HEK293 (cell line): ENCODE measurements at regions not wholly inside any gene's neighbourhood (a gene's known extent, or its start where the extent isn't known, plus 50 kb on each side); places are given as distances from the start of the nearest gene placed in this dataset.

ENCODE experiments used
- CTCF ChIA-PET: fragments of 350-600 bp; formaldehyde crosslinking; extraction: SDS; loops from one replicate; lab custom pipeline; 2021; ENCODE audit warnings: antibody characterized with exemption; lab: Yijun Ruan, JAX
- POLR2A ChIA-PET: fragments of 300-600 bp; formaldehyde crosslinking; extraction: SDS; loops from one replicate; lab custom pipeline; 2020; ENCODE audit warnings: antibody characterized with exemption, inconsistent platforms; lab: Yijun Ruan, JAX
- H3K27ac ChIP-seq: fragments of 200-500 bp; sonication (Bioruptor generic); 2 replicates; pipeline ENCODE4 v1.5.1; 2014; ENCODE audit warnings: low read depth, low read length, control low read depth, inconsistent platforms; ENCODE audit errors: extremely low read depth
- H3K36me3 ChIP-seq, 2 experiments: fragments of 200-500 bp in 1 of 2; sonication (Bioruptor generic) in 1 of 2; 1 replicate in 1 of 2; 2 replicates in 1 of 2; pipeline ENCODE4 v1.5.1; 2014 to 2017; ENCODE audit warnings: inconsistent platforms in 2 of 2, low read length in 2 of 2; ENCODE audit not compliant: control insufficient read depth in 2 of 2, insufficient read depth in 1 of 2
- H3K4me1 ChIP-seq: fragments of 200-500 bp; sonication (Bioruptor generic); 2 replicates; pipeline ENCODE4 v1.5.1; 2014; ENCODE audit warnings: mild to moderate bottlenecking, low read length, inconsistent platforms; ENCODE audit not compliant: control insufficient read depth, insufficient read depth
- H3K4me3 ChIP-seq: 2 replicates; pipeline ENCODE4 v1.5.1; 2011; ENCODE audit warnings: low read depth, mild to moderate bottlenecking, control low read depth, low read length, moderate library complexity
- H3K9me3 ChIP-seq: fragments of 200-500 bp; sonication (Bioruptor generic); 2 replicates; pipeline ENCODE4 v1.5.1; 2014; ENCODE audit warnings: low read depth, low read length, inconsistent platforms; ENCODE audit not compliant: control insufficient read depth, insufficient read depth
- HOXC10 ChIP-seq: sonication (generic); formaldehyde crosslinking; IDR thresholded peaks from 2 replicates; pipeline ENCODE4 v1.8.1; 2023; ENCODE audit warnings: mild to moderate bottlenecking, missing genetic modification reagents
- KLF8 ChIP-seq: fragments of 450-650 bp; formaldehyde crosslinking; IDR thresholded peaks from 2 replicates; pipeline ENCODE4 v1.5.1; 2016; ENCODE audit warnings: missing biosample characterization, missing genetic modification characterization
- MYNN ChIP-seq: fragments of 450-650 bp; formaldehyde crosslinking; IDR thresholded peaks from 2 replicates; pipeline ENCODE4 v1.5.1; 2016; ENCODE audit warnings: missing biosample characterization, missing genetic modification characterization, borderline replicate concordance
- ZBTB44 ChIP-seq: fragments of 450-650 bp; IDR thresholded peaks from 2 replicates; pipeline ENCODE4 v1.5.1; 2018; ENCODE audit warnings: missing biosample characterization, mild to moderate bottlenecking, missing genetic modification characterization
- ZNF155 ChIP-seq: fragments of 450-650 bp; formaldehyde crosslinking; IDR thresholded peaks from 2 replicates; pipeline ENCODE4 v1.5.1; 2016; ENCODE audit warnings: missing biosample characterization, missing genetic modification characterization
- ZNF202 ChIP-seq: fragments of 450-650 bp; formaldehyde crosslinking; IDR thresholded peaks from 2 replicates; pipeline ENCODE4 v1.5.1; 2016; ENCODE audit warnings: missing biosample characterization, missing genetic modification characterization, borderline replicate concordance
- ZNF24 ChIP-seq: fragments of 450-650 bp; formaldehyde crosslinking; IDR thresholded peaks from 2 replicates; pipeline ENCODE4 v1.5.1; 2016; ENCODE audit warnings: missing biosample characterization, missing genetic modification characterization
- ZNF266 ChIP-seq: fragments of 450-650 bp; formaldehyde crosslinking; IDR thresholded peaks from 2 replicates; pipeline ENCODE4 v1.5.1; 2016; ENCODE audit warnings: missing biosample characterization, missing genetic modification characterization, low read depth
- ZNF426 ChIP-seq: fragments of 450-650 bp; formaldehyde crosslinking; IDR thresholded peaks from 2 replicates; pipeline ENCODE4 v1.5.1; 2017; ENCODE audit warnings: missing biosample characterization, missing genetic modification characterization, mild to moderate bottlenecking, inconsistent platforms, moderate library complexity
- ZNF549 ChIP-seq: fragments of 450-650 bp; IDR thresholded peaks from 2 replicates; pipeline ENCODE4 v1.5.1; 2018; ENCODE audit warnings: missing biosample characterization, missing genetic modification characterization, mild to moderate bottlenecking, inconsistent platforms, moderate library complexity
- ZNF571 ChIP-seq: fragments of 450-650 bp; formaldehyde crosslinking; IDR thresholded peaks from 2 replicates; pipeline ENCODE4 v1.5.0; 2017; ENCODE audit warnings: missing biosample characterization, missing genetic modification characterization
- ZNF580 ChIP-seq: fragments of 450-650 bp; formaldehyde crosslinking; IDR thresholded peaks from 2 replicates; pipeline ENCODE4 v1.5.1; 2016; ENCODE audit warnings: missing biosample characterization, missing genetic modification characterization
- ZNF670 ChIP-seq: fragments of 450-650 bp; formaldehyde crosslinking; IDR thresholded peaks from 2 replicates; pipeline ENCODE4 v1.5.1; 2016; ENCODE audit warnings: missing biosample characterization, missing genetic modification characterization, low read depth
- ZNF76 ChIP-seq: fragments of 450-650 bp; formaldehyde crosslinking; IDR thresholded peaks from 2 replicates; pipeline ENCODE4; 2016; ENCODE audit warnings: low read depth, missing biosample characterization, missing genetic modification characterization, borderline replicate concordance
- ZNF791 ChIP-seq: fragments of 450-650 bp; formaldehyde crosslinking; IDR thresholded peaks from 2 replicates; pipeline ENCODE4 v1.5.1; 2016; ENCODE audit warnings: missing biosample characterization, missing genetic modification characterization
- ZXDB ChIP-seq: fragments of 450-650 bp; formaldehyde crosslinking; IDR thresholded peaks from 2 replicates; pipeline ENCODE4 v1.5.1; 2016; ENCODE audit warnings: missing biosample characterization, missing genetic modification characterization
- TF ChIP-seq, protein P1 (sequence below): fragments of 450-650 bp; formaldehyde crosslinking; IDR thresholded peaks from 2 replicates; pipeline ENCODE4 v1.5.1; 2016; ENCODE audit warnings: missing biosample characterization, missing genetic modification characterization, low read depth

DNA sequence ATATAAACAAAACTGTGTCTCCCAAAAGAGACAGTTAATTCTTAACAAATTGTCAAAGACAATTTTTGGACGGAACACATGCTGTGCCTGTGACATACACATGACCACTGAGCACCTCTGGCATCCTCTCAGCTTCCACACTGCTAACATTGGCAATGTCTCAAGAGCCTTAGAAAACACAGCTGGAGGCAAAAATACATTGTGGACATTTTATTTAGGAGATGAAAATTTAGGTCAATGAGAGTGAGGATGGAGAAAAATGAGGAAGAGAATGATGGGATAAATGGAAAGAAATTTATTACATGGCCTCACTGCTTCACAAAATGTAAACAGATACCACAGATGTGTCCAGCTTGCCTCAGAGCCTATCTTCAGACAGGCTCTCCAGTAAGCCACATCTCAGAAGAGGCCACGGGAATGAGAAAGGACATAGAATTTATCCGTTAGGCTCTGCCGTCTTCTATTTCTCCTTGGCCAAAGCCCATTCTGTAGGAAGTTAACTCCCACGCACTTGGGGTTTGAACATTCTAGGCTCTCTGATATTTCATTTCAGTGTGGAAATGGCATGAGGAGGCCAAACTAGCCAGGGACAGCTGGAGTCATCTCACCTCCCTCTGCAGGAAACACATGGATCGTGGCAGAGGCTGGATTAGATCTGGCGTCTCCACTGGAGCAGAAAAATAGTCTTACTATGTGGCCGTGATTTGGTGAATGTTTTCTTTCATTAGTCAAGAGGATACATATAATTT, 519.4 kb upstream of the DSEL start:
- H3K27ac ChIP-seq = no peak overlapping the region
- H3K4me1 ChIP-seq = no peaks in the 10 kb centered on the region
- no peak overlapping the region for H3K4me3 ChIP-seq
- POLR2A ChIA-PET = no interaction called here
- CTCF ChIA-PET = interaction anchor here (0.7 kb wide), 1 partner anchor 443 kb away, joined by 3 read pairs; no protein-coding TSS in a partner anchor
- no peaks in the 10 kb centered on the region for H3K9me3 ChIP-seq
- TF ChIP-seq ZNF426 = no peak
- H3K36me3 ChIP-seq = no peaks in the 10 kb centered on the region

- Histone ChIP-seq H3K27ac (no peak overlapping the region), H3K4me1 (no peaks in the 10 kb centered on the region), H3K4me3 (no peak overlapping the region), H3K9me3 (no peaks in the 10 kb centered on the region), H3K36me3 (no peaks in the 10 kb centered on the region)
- CTCF ChIA-PET = no interaction called here
- no peak for TF ChIP-seq ZXDB (tag by site-specific recombination)
- TF ChIP-seq ZNF155 (tag by site-specific recombination) = no peak
- no peak for TF ChIP-seq ZNF791 (tag by site-specific recombination)
- no peak for TF ChIP-seq ZNF202 (tag by site-specific recombination)
- no peak for TF ChIP-seq ZNF76 (tag by site-specific recombination)
- POLR2A ChIA-PET = no interaction called here
Measured at GRCh38 chr18:68034296-68034695, 517.8 kb upstream of the DSEL start.

GRCh38 chr18:68033466-68033865, 516.9 kb upstream of the DSEL start:
- TF ChIP-seq ZNF580 (tag by site-specific recombination) = no peak
- TF ChIP-seq ZNF549 = no peak
- TF ChIP-seq, protein P1, sequence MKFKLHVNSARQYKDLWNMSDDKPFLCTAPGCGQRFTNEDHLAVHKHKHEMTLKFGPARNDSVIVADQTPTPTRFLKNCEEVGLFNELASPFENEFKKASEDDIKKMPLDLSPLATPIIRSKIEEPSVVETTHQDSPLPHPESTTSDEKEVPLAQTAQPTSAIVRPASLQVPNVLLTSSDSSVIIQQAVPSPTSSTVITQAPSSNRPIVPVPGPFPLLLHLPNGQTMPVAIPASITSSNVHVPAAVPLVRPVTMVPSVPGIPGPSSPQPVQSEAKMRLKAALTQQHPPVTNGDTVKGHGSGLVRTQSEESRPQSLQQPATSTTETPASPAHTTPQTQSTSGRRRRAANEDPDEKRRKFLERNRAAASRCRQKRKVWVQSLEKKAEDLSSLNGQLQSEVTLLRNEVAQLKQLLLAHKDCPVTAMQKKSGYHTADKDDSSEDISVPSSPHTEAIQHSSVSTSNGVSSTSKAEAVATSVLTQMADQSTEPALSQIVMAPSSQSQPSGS (tag by site-specific recombination) = no peak
- no peak for TF ChIP-seq ZNF670 (tag by site-specific recombination)
- no peak for TF ChIP-seq ZNF24 (tag by site-specific recombination)
- no peak for TF ChIP-seq ZNF266
- TF ChIP-seq ZNF571 (tag by site-specific recombination) = no peak
- no peak for TF ChIP-seq MYNN (tag by site-specific recombination)
- no peak for TF ChIP-seq KLF8 (tag by site-specific recombination)
- no peak for TF ChIP-seq HOXC10 (CRISPR knock-in tag)
- TF ChIP-seq ZBTB44 (tag by site-specific recombination) = no peak
- no peak for TF ChIP-seq ZNF155 (tag by site-specific recombination)
- ChIA-PET POLR2A (no interaction called here), CTCF (interaction anchor here (0.6 kb wide), 1 partner anchor 253 kb away, joined by 6 read pairs; no protein-coding TSS in a partner anchor)
- Histone ChIP-seq H3K4me3 (no peak overlapping the region), H3K36me3 (no peaks in the 10 kb centered on the region), H3K9me3 (no peaks in the 10 kb centered on the region), H3K27ac (no peak overlapping the region), H3K4me1 (no peaks in the 10 kb centered on the region)
